IMR-90 (cell line): ENCODE measurements at regions not wholly inside any gene's neighbourhood (a gene's known extent, or its start where the extent isn't known, plus 50 kb on each side); places are given as distances from the start of the nearest gene placed in this dataset.

Source experiments
- ATAC-seq: fragments of 200-7000 bp; cut with Tn5 transposase; 2 replicates; pipeline ENCODE4 v1.9.1; 2020; ENCODE audit warnings: low read depth, mild to moderate bottlenecking, moderate library complexity
- BruUV-seq: library from RNA; stranded (reverse); fragments of 400-500 nt; replicated peaks from 2 replicates; lab custom pipeline; 2021; lab: Mats Ljungman, UMichigan
- CTCF ChIA-PET: fragments of 300-600 bp; formaldehyde crosslinking; extraction: SDS; loops from one replicate; lab custom pipeline; 2021; ENCODE audit warnings: antibody characterized with exemption; lab: Yijun Ruan, JAX
- POLR2A ChIA-PET: fragments of 300-600 bp; sonication (Branson Sonifier 250); formaldehyde crosslinking; loops from one replicate; lab custom pipeline; 2022; ENCODE audit warnings: antibody characterized with exemption; ENCODE audit not compliant: unreplicated experiment; lab: Charles Lee
- DNase-seq: peaks from one replicate; pipeline ENCODE4 v3.0.0; 2013
- H2AFZ ChIP-seq: replicated peaks from 2 replicates; pipeline ENCODE3; 2013; ENCODE audit warnings: low read length, mild to moderate bottlenecking; ENCODE audit not compliant: poor library complexity
- H2AK5ac ChIP-seq: 2 replicates; pipeline ENCODE4 v1.6.1; 2013; ENCODE audit warnings: low read depth, low read length, inconsistent platforms
- H2AK9ac ChIP-seq: replicated peaks from 2 replicates; pipeline ENCODE3; 2013; ENCODE audit warnings: mild to moderate bottlenecking, low read depth, low read length, moderate library complexity; ENCODE audit not compliant: poor library complexity
- H2BK120ac ChIP-seq: 2 replicates; pipeline ENCODE4 v1.6.1; 2013; ENCODE audit warnings: low read depth, low read length, inconsistent platforms
- H2BK15ac ChIP-seq: 3 replicates; pipeline ENCODE4 v1.6.1; 2013; ENCODE audit warnings: low read depth, low read length, inconsistent platforms
- H2BK20ac ChIP-seq: 2 replicates; pipeline ENCODE4 v1.6.1; 2013; ENCODE audit warnings: low read depth, mild to moderate bottlenecking, inconsistent platforms, low read length, moderate library complexity
- H2BK5ac ChIP-seq: 2 replicates; pipeline ENCODE4 v1.6.1; 2013; ENCODE audit warnings: mild to moderate bottlenecking, low read depth, low read length, inconsistent platforms; ENCODE audit not compliant: poor library complexity, severe bottlenecking
- H3K14ac ChIP-seq: replicated peaks from 2 replicates; pipeline ENCODE4 v1.6.1; 2013; ENCODE audit warnings: low read depth, low read length, inconsistent platforms
- H3K18ac ChIP-seq: 2 replicates; pipeline ENCODE4 v1.6.1; 2013; ENCODE audit warnings: low read depth, low read length, control low read depth
- H3K23ac ChIP-seq: 2 replicates; pipeline ENCODE4 v1.6.1; 2013; ENCODE audit warnings: low read depth, low read length, inconsistent platforms
- H3K27ac ChIP-seq: 2 replicates; pipeline ENCODE4 v1.5.1; 2013; ENCODE audit warnings: mild to moderate bottlenecking, control low read depth, low read length; ENCODE audit not compliant: insufficient read depth
- H3K27me3 ChIP-seq: 2 replicates; pipeline ENCODE4 v1.6.1; 2013; ENCODE audit warnings: low read length; ENCODE audit not compliant: control insufficient read depth, insufficient read depth
- H3K36me3 ChIP-seq: 2 replicates; pipeline ENCODE4 v1.6.1; 2013; ENCODE audit warnings: low read length, mixed read lengths; ENCODE audit not compliant: control insufficient read depth, insufficient read depth
- H3K4ac ChIP-seq: 2 replicates; pipeline ENCODE4 v1.6.1; 2013; ENCODE audit warnings: low read depth, low read length, inconsistent platforms
- H3K4me1 ChIP-seq: 2 replicates; pipeline ENCODE4 v1.6.1; 2013; ENCODE audit warnings: low read length, mixed read lengths; ENCODE audit not compliant: control insufficient read depth, insufficient read depth
- H3K4me2 ChIP-seq: 2 replicates; pipeline ENCODE4 v1.6.1; 2013; ENCODE audit warnings: low read depth, mild to moderate bottlenecking, control low read depth, low read length, moderate library complexity
- H3K4me3 ChIP-seq: 2 replicates; pipeline ENCODE4 v1.5.1; 2013; ENCODE audit warnings: low read depth, mild to moderate bottlenecking, control low read depth, low read length, moderate library complexity; ENCODE audit not compliant: insufficient read depth
- H3K56ac ChIP-seq: 2 replicates; pipeline ENCODE4 v1.6.1; 2013; ENCODE audit warnings: low read length, inconsistent platforms; ENCODE audit not compliant: insufficient read depth; ENCODE audit errors: extremely low read depth
- H3K79me1 ChIP-seq, 2 experiments: 2 replicates each; pipeline ENCODE4 v1.6.1; 2013; ENCODE audit warnings: low read length in 2 of 2, inconsistent platforms in 1 of 2, low read depth in 1 of 2
- H3K9ac ChIP-seq: 2 replicates; pipeline ENCODE4 v1.6.1; 2013; ENCODE audit warnings: low read depth, low read length, control low read depth
- H3K9me1 ChIP-seq: 2 replicates; pipeline ENCODE4 v1.6.1; 2013; ENCODE audit warnings: low read length, inconsistent platforms; ENCODE audit not compliant: insufficient read depth
- H3K9me3 ChIP-seq: 2 replicates; pipeline ENCODE4 v1.6.1; 2013; ENCODE audit warnings: low read length; ENCODE audit not compliant: control insufficient read depth, insufficient read depth
- H4K20me1 ChIP-seq: 2 replicates; pipeline ENCODE4 v1.6.1; 2013; ENCODE audit warnings: low read length, inconsistent platforms; ENCODE audit not compliant: insufficient read depth
- H4K5ac ChIP-seq: 2 replicates; pipeline ENCODE4 v1.6.1; 2013; ENCODE audit warnings: mild to moderate bottlenecking, low read depth, low read length, control low read depth
- H4K8ac ChIP-seq, 2 experiments: 2 replicates each; pipeline ENCODE4 v1.6.1; 2013; ENCODE audit warnings: low read depth in 2 of 2, low read length in 2 of 2, control low read depth in 1 of 2, inconsistent platforms in 1 of 2
- H4K91ac ChIP-seq: 2 replicates; pipeline ENCODE4 v1.6.1; 2013; ENCODE audit warnings: low read depth, low read length, inconsistent platforms; ENCODE audit not compliant: insufficient read depth
- BHLHE40 ChIP-seq: fragments of 150-350 bp; IDR thresholded peaks from 2 replicates; pipeline ENCODE4 v1.6.1; 2016; ENCODE audit warnings: mild to moderate bottlenecking, low read depth, low read length
- CEBPB ChIP-seq: IDR thresholded peaks from 2 replicates; pipeline ENCODE4 v1.6.1; 2012; ENCODE audit warnings: low read depth, low read length, improper control_type of control experiment
- CHD1 ChIP-seq: IDR thresholded peaks from 2 replicates; pipeline ENCODE4 v1.6.1; 2012; ENCODE audit warnings: low read depth, low read length, improper control_type of control experiment
- CTCF ChIP-seq: conservative IDR thresholded peaks from 2 replicates; pipeline ENCODE4 v1.5.1; 2012; ENCODE audit warnings: mild to moderate bottlenecking, low read depth, low read length, improper control_type of control experiment
- ELK1 ChIP-seq: fragments of 150-350 bp; IDR thresholded peaks from 2 replicates; pipeline ENCODE4 v1.6.1; 2016; ENCODE audit warnings: low read depth, mild to moderate bottlenecking, low read length, moderate library complexity, borderline replicate concordance
- FOS ChIP-seq: fragments of 150-350 bp; IDR thresholded peaks from 2 replicates; pipeline ENCODE4 v1.6.1; 2016; ENCODE audit warnings: low read depth, low read length
- MAFK ChIP-seq: IDR thresholded peaks from 2 replicates; pipeline ENCODE4 v1.6.1; 2012; ENCODE audit warnings: low read depth, low read length, improper control_type of control experiment
- MAZ ChIP-seq: IDR thresholded peaks from 2 replicates; pipeline ENCODE4 v1.6.1; 2012; ENCODE audit warnings: low read depth, mild to moderate bottlenecking, low read length, improper control_type of control experiment, moderate library complexity, borderline replicate concordance
- NFE2L2 ChIP-seq: fragments of 150-350 bp; IDR thresholded peaks from 2 replicates; pipeline ENCODE4 v1.6.1; 2016; ENCODE audit warnings: low read depth, mild to moderate bottlenecking, low read length
- POLR2A ChIP-seq: IDR thresholded peaks from 2 replicates; pipeline ENCODE4 v1.6.1; 2012; ENCODE audit warnings: mild to moderate bottlenecking, low read depth, low read length
- RAD21 ChIP-seq: IDR thresholded peaks from 2 replicates; pipeline ENCODE4 v1.6.1; 2012; ENCODE audit warnings: low read length, improper control_type of control experiment
- RCOR1 ChIP-seq: IDR thresholded peaks from 2 replicates; pipeline ENCODE4 v1.6.1; 2012; ENCODE audit warnings: mild to moderate bottlenecking, low read length, improper control_type of control experiment; ENCODE audit not compliant: insufficient replicate concordance
- RFX5 ChIP-seq: IDR thresholded peaks from 2 replicates; pipeline ENCODE4 v1.8.0; 2012; ENCODE audit warnings: low read depth, mild to moderate bottlenecking, low read length, moderate library complexity
- SMC3 ChIP-seq: fragments of 150-350 bp; IDR thresholded peaks from 2 replicates; pipeline ENCODE4 v1.6.1; 2016; ENCODE audit warnings: low read depth, mild to moderate bottlenecking, antibody characterized with exemption, low read length, moderate library complexity
- WGBS, 2 experiments: methylation state at CpG; one replicate each; pipeline versions ENCODE4 v1.1.5 to v1.1.7; 2013; ENCODE audit warnings: missing lambda C conversion rate in 2 of 2; ENCODE audit not compliant: insufficient read length in 1 of 2; ENCODE audit errors: extremely low coverage in 2 of 2; 5-methylcytosine and 5-hydroxymethylcytosine counted together
- dilution Hi-C: fragments of 300-500 bp; cut with HindIII; formaldehyde crosslinking; loops from one replicate; pipeline ENCODE4 v1.14.3; 2018; ENCODE audit warnings: low sequenced_read_pairs; ENCODE audit not compliant: unreplicated experiment
- in situ Hi-C: fragments of 300-500 bp; cut with MboI; formaldehyde crosslinking; loops from 3 replicates; pipeline ENCODE4 v1.14.3; 2019; ENCODE audit warnings: low sequenced_read_pairs, inconsistent platforms, mixed read lengths
- intact Hi-C: fragments of 100-400 bp; cut with micrococcal nuclease; formaldehyde crosslinking; loops from 2 replicates; pipeline ENCODE4 v1.10.0; 2022

DNA sequence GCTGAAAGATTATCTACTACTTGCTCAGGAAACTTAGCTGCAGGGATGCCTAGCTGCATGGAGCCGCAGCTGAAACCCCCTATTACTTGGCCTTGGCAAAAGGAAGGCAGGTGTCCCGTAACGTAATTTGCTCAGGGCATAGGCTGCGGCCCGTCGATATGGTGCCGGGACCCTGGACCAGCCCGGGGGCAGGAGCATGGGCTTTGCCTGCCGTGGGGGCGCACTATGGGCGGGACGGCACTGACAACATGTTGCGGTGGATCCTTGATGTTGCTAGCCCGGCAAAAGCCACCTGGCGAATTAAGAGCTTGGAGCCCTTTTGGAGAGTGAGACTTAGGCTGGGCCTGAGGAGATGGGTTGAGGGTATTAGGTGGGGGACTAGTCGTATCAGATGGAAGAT is 1551.2 kb downstream of the AACS start:
- H3K4me2 ChIP-seq, result no peak overlapping the region
- H2AK5ac ChIP-seq, result no peak overlapping the region
- H4K5ac ChIP-seq, result no peak overlapping the region
- no peak overlapping the region for H4K91ac ChIP-seq
- CTCF ChIA-PET, result no interaction called here
- no peak overlapping the region for H3K23ac ChIP-seq
- no peak overlapping the region for H2AFZ ChIP-seq
- H3K14ac ChIP-seq, result no peak overlapping the region
- no peak overlapping the region for H2BK120ac ChIP-seq
- H3K9me3 ChIP-seq, result peaks cover 22% of the 10 kb centered on the region
- H4K20me1 ChIP-seq, result no peaks in the 10 kb centered on the region
- H3K9ac ChIP-seq, result no peak overlapping the region
- WGBS, 2 experiments, result 66% methylated on average over 12 of the region's 16 CpGs; no CpG with 5 or more reads in 1 of the 2 experiments
- no peak overlapping the region for H2BK15ac ChIP-seq
- no peak overlapping the region for H2BK20ac ChIP-seq
- TF ChIP-seq BHLHE40, result no peak
- TF ChIP-seq POLR2A, result no peak
- TF ChIP-seq NFE2L2, result no peak
- TF ChIP-seq CTCF, result no peak
- TF ChIP-seq CHD1, result no peak
- no peak for TF ChIP-seq RCOR1
- TF ChIP-seq MAZ, result no peak
- TF ChIP-seq CEBPB, result no peak
- no peak for TF ChIP-seq FOS
- TF ChIP-seq ELK1, result no peak
- TF ChIP-seq RAD21, result no peak
- no peak for TF ChIP-seq RFX5
- TF ChIP-seq MAFK, result no peak
- no peak for TF ChIP-seq SMC3
- H3K4me3 ChIP-seq, result no peak overlapping the region
- POLR2A ChIA-PET, result no interaction called here
- in situ Hi-C loops (no loop called here), intact Hi-C loops (no loop called here), dilution Hi-C loops (no loop called here)
- ATAC-seq, result no peak
- DNase-seq, result no peak
- H3K4me1 ChIP-seq, result no peaks in the 10 kb centered on the region
- H2BK5ac ChIP-seq, result no peak overlapping the region
- no peak overlapping the region for H3K27ac ChIP-seq
- H3K36me3 ChIP-seq, result no peaks in the 10 kb centered on the region
- H4K8ac ChIP-seq, result no peak overlapping the region
- H3K56ac ChIP-seq, result no peak overlapping the region
- H2AK9ac ChIP-seq, result no peak overlapping the region
- no peaks in the 10 kb centered on the region for H3K27me3 ChIP-seq
- H3K9me1 ChIP-seq, result no peaks in the 10 kb centered on the region
- H3K4ac ChIP-seq, result no peak overlapping the region
- BruUV-seq, result no TSS peak
- no peak overlapping the region for H3K18ac ChIP-seq
- H3K79me1 ChIP-seq, result no peaks in the 10 kb centered on the region
